NB4 (cell line): ENCODE measurements at regions not wholly inside any gene's neighbourhood (a gene's known extent, or its start where the extent isn't known, plus 50 kb on each side); places are given as distances from the start of the nearest gene placed in this dataset.

ENCODE experiments used
- CTCF ChIP-seq: IDR thresholded peaks from one replicate; pipeline ENCODE4 v1.5.1; 2012; ENCODE audit warnings: low read depth, low read length
- POLR2A ChIP-seq: IDR thresholded peaks from 2 replicates; pipeline ENCODE4 v1.6.1; 2011; ENCODE audit warnings: mild to moderate bottlenecking; ENCODE audit not compliant: insufficient read length; ENCODE audit errors: extremely low read depth

- TF ChIP-seq CTCF (no peak), POLR2A (no peak)
Measured at GRCh38 chr7:106566672-106567071, 94.3 kb downstream of the CCDC71L start.
